Panc1 (cell line): ENCODE measurements at regions not wholly inside any gene's neighbourhood (a gene's known extent, or its start where the extent isn't known, plus 50 kb on each side); places are given as distances from the start of the nearest gene placed in this dataset.

Experiments used
- CTCF ChIP-seq: fragments of 450-650 bp; IDR thresholded peaks from 2 replicates; pipeline ENCODE4 v1.5.1; 2017; ENCODE audit warnings: mild to moderate bottlenecking
- TF ChIP-seq, protein P1 (sequence below), 2 experiments: IDR thresholded peaks; 2 replicates each; pipeline ENCODE4 v1.6.1; 2011 to 2012; ENCODE audit warnings: low read depth in 2 of 2, control low read depth in 1 of 2, low read length in 1 of 2, mild to moderate bottlenecking in 1 of 2, moderate library complexity in 1 of 2; ENCODE audit not compliant: insufficient read depth in 1 of 2

DNA sequence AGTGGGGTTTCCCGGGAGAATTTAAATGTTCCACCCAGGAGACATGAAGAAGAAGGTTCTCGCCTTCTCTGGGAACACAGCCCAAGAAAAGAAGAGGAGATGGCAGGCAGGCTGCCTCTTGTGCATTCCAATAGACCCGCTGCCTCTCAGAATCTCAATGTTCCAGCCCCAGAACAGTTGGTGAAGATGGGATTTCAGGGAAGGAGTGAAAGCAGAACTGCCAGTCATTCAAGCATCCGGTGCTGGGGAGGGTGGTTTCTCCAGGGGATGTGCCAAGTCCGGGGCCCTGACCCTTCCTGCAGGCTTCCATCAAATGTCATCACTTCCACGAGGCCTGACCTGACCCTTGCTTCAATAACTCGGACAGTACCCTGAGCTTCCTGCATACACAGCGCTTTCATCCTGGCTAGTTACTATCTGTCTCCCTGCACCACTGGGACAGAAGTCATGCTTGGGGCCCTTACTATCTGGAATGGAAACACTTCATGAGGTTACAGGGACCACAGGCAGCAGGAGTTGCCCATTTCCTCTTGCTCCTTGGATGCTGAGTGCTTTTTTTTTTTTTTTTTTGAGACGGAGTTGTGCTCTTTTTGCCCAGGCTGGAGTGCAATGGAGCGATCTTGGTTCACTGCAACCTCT, 386.6 kb upstream of the POU3F1 start:
- TF ChIP-seq CTCF, result no peak
- TF ChIP-seq, protein P1, sequence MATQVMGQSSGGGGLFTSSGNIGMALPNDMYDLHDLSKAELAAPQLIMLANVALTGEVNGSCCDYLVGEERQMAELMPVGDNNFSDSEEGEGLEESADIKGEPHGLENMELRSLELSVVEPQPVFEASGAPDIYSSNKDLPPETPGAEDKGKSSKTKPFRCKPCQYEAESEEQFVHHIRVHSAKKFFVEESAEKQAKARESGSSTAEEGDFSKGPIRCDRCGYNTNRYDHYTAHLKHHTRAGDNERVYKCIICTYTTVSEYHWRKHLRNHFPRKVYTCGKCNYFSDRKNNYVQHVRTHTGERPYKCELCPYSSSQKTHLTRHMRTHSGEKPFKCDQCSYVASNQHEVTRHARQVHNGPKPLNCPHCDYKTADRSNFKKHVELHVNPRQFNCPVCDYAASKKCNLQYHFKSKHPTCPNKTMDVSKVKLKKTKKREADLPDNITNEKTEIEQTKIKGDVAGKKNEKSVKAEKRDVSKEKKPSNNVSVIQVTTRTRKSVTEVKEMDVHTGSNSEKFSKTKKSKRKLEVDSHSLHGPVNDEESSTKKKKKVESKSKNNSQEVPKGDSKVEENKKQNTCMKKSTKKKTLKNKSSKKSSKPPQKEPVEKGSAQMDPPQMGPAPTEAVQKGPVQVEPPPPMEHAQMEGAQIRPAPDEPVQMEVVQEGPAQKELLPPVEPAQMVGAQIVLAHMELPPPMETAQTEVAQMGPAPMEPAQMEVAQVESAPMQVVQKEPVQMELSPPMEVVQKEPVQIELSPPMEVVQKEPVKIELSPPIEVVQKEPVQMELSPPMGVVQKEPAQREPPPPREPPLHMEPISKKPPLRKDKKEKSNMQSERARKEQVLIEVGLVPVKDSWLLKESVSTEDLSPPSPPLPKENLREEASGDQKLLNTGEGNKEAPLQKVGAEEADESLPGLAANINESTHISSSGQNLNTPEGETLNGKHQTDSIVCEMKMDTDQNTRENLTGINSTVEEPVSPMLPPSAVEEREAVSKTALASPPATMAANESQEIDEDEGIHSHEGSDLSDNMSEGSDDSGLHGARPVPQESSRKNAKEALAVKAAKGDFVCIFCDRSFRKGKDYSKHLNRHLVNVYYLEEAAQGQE (IDR thresholded peaks at IDR 0.05; ENCODE audit: insufficient read depth in 1 of 2, low read depth in 2 of 2, low read length in 1 of 2), result no peak
